Mesothelial cell of epicardium (in vitro differentiated cells): ENCODE measurements at regions not wholly inside any gene's neighbourhood (a gene's known extent, or its start where the extent isn't known, plus 50 kb on each side); places are given as distances from the start of the nearest gene placed in this dataset.
A peak's percentile ranks its signal among the peaks of the same experiment; 100 is the strongest.

Experiments used
- DNase-seq, 2 experiments: peaks; one replicate each; pipeline ENCODE4 v3.0.0; 2021; ENCODE audit warnings: low spot score in 2 of 2; ENCODE audit not compliant: unreplicated experiment in 2 of 2
- H3K27ac Mint-ChIP-seq: 2 replicates; pipeline ENCODE4 v1.8.0; 2021; ENCODE audit warnings: mixed read lengths
- H3K27me3 Mint-ChIP-seq: 2 replicates; pipeline ENCODE4 v1.8.0; 2021; ENCODE audit warnings: low read depth, mixed read lengths
- H3K36me3 Mint-ChIP-seq: 2 replicates; pipeline ENCODE4 v1.8.0; 2021; ENCODE audit warnings: mixed read lengths
- H3K4me1 Mint-ChIP-seq: 2 replicates; pipeline ENCODE4 v1.8.0; 2021; ENCODE audit warnings: mixed read lengths
- H3K4me3 Mint-ChIP-seq: 2 replicates; pipeline ENCODE4 v1.8.0; 2021; ENCODE audit warnings: mild to moderate bottlenecking, moderate library complexity, mixed read lengths
- H3K9me3 Mint-ChIP-seq: 2 replicates; pipeline ENCODE4 v1.8.0; 2021; ENCODE audit warnings: mixed read lengths
- CTCF ChIP-seq: fragments of 200-600 bp; sonication (generic); IDR thresholded peaks from one replicate; pipeline ENCODE4 v1.5.0; 2021; ENCODE audit warnings: antibody characterized with exemption; ENCODE audit not compliant: unreplicated experiment

DNA sequence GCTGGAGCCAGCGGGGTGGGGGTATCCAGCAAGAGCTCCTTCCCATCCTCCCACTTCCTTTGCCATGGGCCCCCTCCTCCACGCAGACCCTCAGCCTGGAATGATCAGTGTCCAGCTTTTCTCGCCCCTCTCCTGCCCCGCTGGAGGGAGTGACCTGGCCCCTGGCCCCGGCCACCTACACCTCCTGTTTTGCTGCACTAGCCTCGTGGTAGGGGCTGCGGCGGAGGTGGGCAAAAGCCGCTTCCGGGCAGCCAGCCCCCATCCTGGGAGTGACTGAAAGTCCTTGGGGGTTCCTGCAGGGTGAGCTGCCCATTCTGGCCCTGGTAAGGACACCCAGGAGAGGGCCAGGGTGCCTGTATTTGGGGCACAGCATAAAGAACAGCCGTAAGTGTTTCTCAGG, 295.7 kb downstream of the SEC14L1 start:
- H3K27ac Mint-ChIP-seq: peak overlapping the region; percentile 86
- peak overlapping the region; percentile 52 for H3K4me3 Mint-ChIP-seq
- no peaks in the 10 kb centered on the region for H3K36me3 Mint-ChIP-seq
- TF ChIP-seq CTCF: no peak
- H3K27me3 Mint-ChIP-seq: no peaks in the 10 kb centered on the region
- no peaks in the 10 kb centered on the region for H3K9me3 Mint-ChIP-seq
- H3K4me1 Mint-ChIP-seq: peaks cover 69% of the 10 kb centered on the region
- DNase-seq: no peak

DNA sequence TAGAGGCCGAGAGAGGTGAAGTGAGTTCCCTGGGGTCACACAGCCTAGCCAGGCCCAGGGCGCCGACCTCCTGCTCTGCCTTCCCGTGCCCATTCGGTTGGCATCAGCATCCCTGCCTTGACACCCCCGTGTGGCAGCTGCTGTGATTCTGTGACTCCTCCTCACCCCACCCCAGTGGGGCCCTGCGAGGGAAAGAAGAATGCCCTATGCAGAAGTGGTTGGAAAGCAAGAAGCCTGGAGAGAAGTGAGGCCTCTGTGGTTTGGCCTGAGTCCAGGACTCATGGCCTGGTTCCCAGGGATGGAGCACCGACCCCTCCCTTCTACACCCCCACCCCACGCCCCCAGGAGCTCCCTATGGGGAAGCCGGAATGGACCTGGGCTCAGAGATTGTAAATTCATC, 296.2 kb downstream of the SEC14L1 start:
- peak; percentile 58 to 72 for DNase-seq
- Mint-ChIP-seq H3K27ac (peak overlapping the region; percentile 86), H3K4me1 (peaks cover 72% of the 10 kb centered on the region), H3K36me3 (no peaks in the 10 kb centered on the region), H3K9me3 (no peaks in the 10 kb centered on the region), H3K4me3 (peak overlapping the region; percentile 52), H3K27me3 (no peaks in the 10 kb centered on the region)
- no peak for TF ChIP-seq CTCF

- no peak for DNase-seq
- H3K27ac Mint-ChIP-seq: peak overlapping the region; percentile 73
- H3K9me3 Mint-ChIP-seq: no peaks in the 10 kb centered on the region
- TF ChIP-seq CTCF: no peak
- no peak overlapping the region for H3K4me3 Mint-ChIP-seq
- H3K27me3 Mint-ChIP-seq: no peaks in the 10 kb centered on the region
- H3K36me3 Mint-ChIP-seq: no peaks in the 10 kb centered on the region
- H3K4me1 Mint-ChIP-seq: peaks cover 66% of the 10 kb centered on the region
Observed at GRCh38 chr17:77437747-77438146, 297.0 kb downstream of the SEC14L1 start.

GRCh38 chr17:77438241-77439188, 297.7 kb downstream of the SEC14L1 start:
- H3K27me3 Mint-ChIP-seq: no peaks in the 10 kb centered on the region
- H3K4me3 Mint-ChIP-seq: no peak overlapping the region
- no peaks in the 10 kb centered on the region for H3K36me3 Mint-ChIP-seq
- no peak for TF ChIP-seq CTCF
- no peak for DNase-seq
- H3K27ac Mint-ChIP-seq: no peak overlapping the region
- H3K4me1 Mint-ChIP-seq: peaks cover 71% of the 10 kb centered on the region
- no peaks in the 10 kb centered on the region for H3K9me3 Mint-ChIP-seq

DNA sequence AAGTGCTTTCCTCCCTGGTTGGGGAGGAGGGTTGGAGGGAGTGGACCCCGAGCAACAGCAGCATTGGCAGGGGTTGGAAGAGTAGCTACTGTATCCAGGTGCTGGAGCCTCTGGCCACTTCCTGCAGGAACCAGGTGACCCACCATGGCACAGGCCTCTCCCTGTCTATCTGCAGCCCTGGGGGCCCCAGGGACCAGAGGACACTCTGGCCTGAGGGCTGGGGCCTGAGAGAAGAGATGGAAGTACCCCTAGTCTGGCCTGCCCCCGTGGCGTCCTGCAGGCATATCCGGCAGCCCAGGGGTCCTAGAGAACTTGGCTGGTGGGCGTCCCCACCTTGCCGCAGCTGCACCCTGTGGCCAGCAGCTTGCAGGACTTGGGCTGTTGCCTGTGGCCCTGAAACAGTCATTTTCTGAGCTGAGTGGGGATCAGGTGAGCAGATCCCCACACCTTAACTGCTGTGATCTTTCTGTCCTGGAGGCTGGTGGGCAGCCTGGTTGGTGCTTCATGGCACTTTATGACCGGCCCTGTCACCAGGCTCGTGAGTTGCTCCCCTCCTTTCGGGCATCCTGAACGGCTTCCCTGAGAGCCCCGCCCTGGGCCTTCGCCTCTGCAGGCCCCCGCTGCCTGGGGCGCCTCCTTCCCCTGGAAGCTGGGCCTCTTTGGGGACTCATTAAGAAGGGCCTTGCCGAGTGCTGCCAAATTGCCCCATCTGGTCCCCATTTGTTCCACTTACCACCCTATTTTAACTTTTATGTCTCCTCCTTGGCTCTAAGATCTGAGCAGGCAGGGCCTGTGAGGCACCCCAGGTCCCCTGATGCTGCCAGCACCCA, 298.6 kb downstream of the SEC14L1 start:
- Mint-ChIP-seq H3K36me3 (no peaks in the 10 kb centered on the region), H3K4me1 (peaks cover 72% of the 10 kb centered on the region), H3K4me3 (no peak overlapping the region), H3K27ac (peak overlapping the region; percentile 84), H3K27me3 (no peaks in the 10 kb centered on the region), H3K9me3 (no peaks in the 10 kb centered on the region)
- no peak for DNase-seq
- TF ChIP-seq CTCF: no peak
